ENCODE measurements at regions not wholly inside any gene's neighbourhood (a gene's known extent, or its start where the extent isn't known, plus 50 kb on each side); places are given as distances from the start of the nearest gene placed in this dataset.

DNA sequence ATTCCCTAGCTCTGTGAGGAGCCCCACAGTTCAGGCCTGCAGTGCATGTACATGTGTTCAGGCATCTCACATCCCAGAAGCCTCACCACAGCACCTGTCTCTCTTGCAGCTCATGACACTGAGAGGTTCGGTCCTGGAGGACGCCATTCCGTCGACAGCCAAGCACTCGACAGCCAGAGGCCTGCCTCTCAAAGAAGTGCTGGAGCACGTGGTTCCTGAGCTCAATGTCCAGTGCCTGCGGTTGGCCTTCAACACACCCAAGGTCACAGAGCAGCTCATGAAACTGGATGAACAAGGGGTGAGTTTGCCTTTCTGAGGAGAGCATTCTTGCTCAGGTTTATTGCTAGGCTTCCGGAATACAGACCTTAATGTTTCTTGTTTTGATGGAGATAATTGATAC, 308.3 kb upstream of the RGS6 start:
- Histone ChIP-seq H3K4me1 (no peaks in the 10 kb centered on the region), H3K27ac (no peak overlapping the region), H3K9me3 (no peaks in the 10 kb centered on the region), H3K4me3 (replicated peaks in 1 of 3) (no peak overlapping the region), H3K27me3 (no peaks in the 10 kb centered on the region), H3K36me3 (no peaks in the 10 kb centered on the region)
- TF ChIP-seq POLR2A (IDR thresholded peaks at IDR 0.05): no peak
- TF ChIP-seq, protein P1, sequence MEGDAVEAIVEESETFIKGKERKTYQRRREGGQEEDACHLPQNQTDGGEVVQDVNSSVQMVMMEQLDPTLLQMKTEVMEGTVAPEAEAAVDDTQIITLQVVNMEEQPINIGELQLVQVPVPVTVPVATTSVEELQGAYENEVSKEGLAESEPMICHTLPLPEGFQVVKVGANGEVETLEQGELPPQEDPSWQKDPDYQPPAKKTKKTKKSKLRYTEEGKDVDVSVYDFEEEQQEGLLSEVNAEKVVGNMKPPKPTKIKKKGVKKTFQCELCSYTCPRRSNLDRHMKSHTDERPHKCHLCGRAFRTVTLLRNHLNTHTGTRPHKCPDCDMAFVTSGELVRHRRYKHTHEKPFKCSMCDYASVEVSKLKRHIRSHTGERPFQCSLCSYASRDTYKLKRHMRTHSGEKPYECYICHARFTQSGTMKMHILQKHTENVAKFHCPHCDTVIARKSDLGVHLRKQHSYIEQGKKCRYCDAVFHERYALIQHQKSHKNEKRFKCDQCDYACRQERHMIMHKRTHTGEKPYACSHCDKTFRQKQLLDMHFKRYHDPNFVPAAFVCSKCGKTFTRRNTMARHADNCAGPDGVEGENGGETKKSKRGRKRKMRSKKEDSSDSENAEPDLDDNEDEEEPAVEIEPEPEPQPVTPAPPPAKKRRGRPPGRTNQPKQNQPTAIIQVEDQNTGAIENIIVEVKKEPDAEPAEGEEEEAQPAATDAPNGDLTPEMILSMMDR (IDR thresholded peaks at IDR 0.05): no peak
- 72 to 76% methylated on average over 8 of the region's 8 CpGs for WGBS, 2 donors
- DNase-seq: no peak
- intact Hi-C loops (cut with DNase I): no loop called here

DNA sequence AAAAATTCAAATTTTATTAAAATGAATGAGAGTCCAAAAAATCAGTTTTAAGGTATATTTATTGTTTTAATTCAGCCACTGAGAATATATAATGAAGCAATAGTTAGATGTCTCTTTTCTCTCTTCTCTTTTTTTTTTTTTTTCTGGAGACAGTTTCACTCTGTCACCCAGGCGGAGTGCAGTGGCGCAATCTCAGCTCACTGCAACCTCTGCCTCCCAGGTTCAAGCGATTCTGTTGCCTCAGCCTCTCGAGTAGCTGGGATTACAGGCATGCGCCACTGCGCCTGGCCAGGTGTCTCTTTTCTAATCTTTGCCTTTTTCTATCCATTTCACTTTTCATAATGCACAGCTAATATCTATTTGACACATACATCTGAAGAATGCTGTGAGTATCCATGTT, 307.1 kb upstream of the RGS6 start:
- no peak for TF ChIP-seq POLR2A (IDR thresholded peaks at IDR 0.05)
- TF ChIP-seq, protein P1 (IDR thresholded peaks at IDR 0.05): no peak
- H3K9me3 ChIP-seq: no peaks in the 10 kb centered on the region
- no peaks in the 10 kb centered on the region for H3K4me1 ChIP-seq
- intact Hi-C loops (cut with DNase I): no loop called here
- no peak overlapping the region for H3K27ac ChIP-seq
- H3K4me3 ChIP-seq (replicated peaks in 1 of 3): no peak overlapping the region
- WGBS, 2 donors: 95 to 96% methylated on average over 6 of the region's 6 CpGs
- peak in 1 of 2 donors; percentile 17 for DNase-seq
- no peaks in the 10 kb centered on the region for H3K27me3 ChIP-seq
- no peaks in the 10 kb centered on the region for H3K36me3 ChIP-seq

DNA sequence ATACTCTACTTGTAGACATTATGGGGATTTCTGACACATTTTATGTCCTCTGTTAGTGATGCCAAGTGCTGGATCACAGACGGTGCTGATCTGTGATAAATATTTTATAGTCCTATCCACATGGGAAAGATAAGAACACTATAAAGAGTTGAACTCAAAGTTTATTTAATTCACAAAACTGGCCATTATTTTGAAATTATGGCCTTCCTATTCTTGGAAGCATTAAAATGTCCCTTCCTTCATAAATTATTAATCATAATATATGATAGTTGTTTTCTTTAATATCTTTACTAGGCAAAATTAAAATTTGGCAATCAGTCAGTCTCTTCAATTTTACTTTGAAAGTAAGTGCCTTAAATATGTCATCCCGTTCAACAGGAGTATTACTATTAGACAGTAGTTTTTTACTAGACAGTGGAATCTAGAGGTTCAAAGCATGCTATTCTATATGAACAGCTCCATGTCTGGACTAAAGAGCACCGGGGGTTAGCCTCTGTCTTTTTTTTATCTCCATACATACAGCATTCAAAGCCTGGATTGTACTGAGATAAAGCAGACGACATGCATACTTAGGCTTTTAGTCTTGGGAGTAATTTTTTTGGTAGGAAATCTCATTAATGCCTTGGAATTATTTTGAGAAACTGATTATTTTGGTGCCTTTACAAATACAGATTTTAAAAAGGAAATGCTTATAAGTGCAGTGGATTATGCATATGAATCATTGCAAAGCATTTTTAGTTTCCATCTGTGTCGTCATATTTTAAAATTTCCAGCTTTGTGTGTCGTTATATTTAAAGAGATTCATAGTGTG, 306.1 kb upstream of the RGS6 start:
- no peaks in the 10 kb centered on the region for H3K27me3 ChIP-seq
- intact Hi-C loops (cut with DNase I): no loop called here
- WGBS, 2 donors: 86% methylated on average over 6 of the region's 6 CpGs
- no peaks in the 10 kb centered on the region for H3K36me3 ChIP-seq
- no peak for DNase-seq
- TF ChIP-seq POLR2A (IDR thresholded peaks at IDR 0.05): no peak
- TF ChIP-seq, protein P1 (IDR thresholded peaks at IDR 0.05): no peak
- no peak overlapping the region for H3K27ac ChIP-seq
- no peaks in the 10 kb centered on the region for H3K4me1 ChIP-seq
- no peaks in the 10 kb centered on the region for H3K9me3 ChIP-seq
- H3K4me3 ChIP-seq (replicated peaks in 1 of 3): no peak overlapping the region

DNA sequence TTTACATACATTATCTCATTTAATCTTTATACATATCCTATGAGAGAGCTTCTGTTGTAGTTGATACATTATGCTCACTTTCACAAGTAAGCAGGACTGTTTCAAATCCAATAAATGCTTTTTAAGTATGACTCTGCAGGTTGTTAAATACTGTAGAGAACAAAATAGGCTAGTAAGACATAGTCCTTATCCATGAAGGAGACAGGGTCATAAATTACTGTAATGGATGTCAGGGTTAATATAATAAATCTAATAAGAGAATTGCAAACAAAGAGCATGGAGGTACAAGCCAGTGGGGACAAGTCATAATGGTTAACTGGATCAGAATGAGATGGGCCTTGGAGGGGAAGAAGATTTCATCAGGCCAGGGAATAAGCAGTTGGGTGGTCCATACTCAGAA, 303.8 kb upstream of the RGS6 start:
- H3K27ac ChIP-seq: no peak overlapping the region
- intact Hi-C loops (cut with DNase I): no loop called here
- no peak overlapping the region for H3K4me3 ChIP-seq (replicated peaks in 1 of 3)
- TF ChIP-seq, protein P1 (IDR thresholded peaks at IDR 0.05): no peak
- TF ChIP-seq POLR2A (IDR thresholded peaks at IDR 0.05): no peak
- H3K36me3 ChIP-seq: no peaks in the 10 kb centered on the region
- DNase-seq: no peak
- H3K27me3 ChIP-seq: no peaks in the 10 kb centered on the region
- no peaks in the 10 kb centered on the region for H3K4me1 ChIP-seq
- H3K9me3 ChIP-seq: no peaks in the 10 kb centered on the region

DNA sequence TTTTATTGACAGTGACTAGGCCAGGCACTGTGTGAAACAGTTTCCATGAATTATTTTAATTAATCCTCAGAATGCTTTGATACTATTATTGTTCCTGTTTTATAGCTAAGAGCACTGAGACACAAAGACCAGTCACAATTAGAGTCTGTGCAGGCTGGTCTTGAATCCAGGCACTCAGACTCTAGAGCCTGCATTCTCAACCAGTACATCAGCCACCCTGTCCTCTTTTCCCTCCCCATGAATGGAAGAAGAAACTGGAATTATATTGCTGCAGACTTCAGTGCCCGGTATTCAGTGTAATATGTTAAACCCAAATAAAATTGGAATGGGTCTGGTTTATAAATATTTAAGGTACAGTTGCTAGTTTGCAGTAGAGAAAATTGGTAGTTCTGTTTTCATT, 303.0 kb upstream of the RGS6 start:
- WGBS, 2 donors: 86% methylated on average over 1 of the region's 1 CpG

More for the DNA sequence above, 303.0 kb upstream of the RGS6 start:
- no peak overlapping the region for H3K27ac ChIP-seq
- H3K4me3 ChIP-seq (replicated peaks in 1 of 3): no peak overlapping the region
- H3K9me3 ChIP-seq: no peaks in the 10 kb centered on the region
- no peaks in the 10 kb centered on the region for H3K4me1 ChIP-seq
- no peaks in the 10 kb centered on the region for H3K36me3 ChIP-seq
- TF ChIP-seq, protein P1 (IDR thresholded peaks at IDR 0.05): no peak
- TF ChIP-seq POLR2A (IDR thresholded peaks at IDR 0.05): no peak
- intact Hi-C loops (cut with DNase I): no loop called here
- H3K27me3 ChIP-seq: no peaks in the 10 kb centered on the region
- no peak for DNase-seq
